Upper lobe of left lung (tissue), 6 donors: ENCODE measurements at regions not wholly inside any gene's neighbourhood (a gene's known extent, or its start where the extent isn't known, plus 50 kb on each side); places are given as distances from the start of the nearest gene placed in this dataset.

Experiments
- ATAC-seq, 2 donors: fragments of 200-7000 bp; cut with Tn5 transposase; one replicate each; pipeline ENCODE4 v1.9.1; 2022; ENCODE audit warnings: mild to moderate bottlenecking in 2 of 2, moderate library complexity in 2 of 2; ENCODE audit not compliant: low FRiP score in 2 of 2
- DNase-seq, 2 donors: peaks; one replicate each; pipeline ENCODE4 v3.0.0-alpha.2; 2019 to 2020
- H3K27ac ChIP-seq, 4 donors: fragments of 200-600 bp; sonication (generic); one replicate each; pipeline ENCODE4 v1.5.1; 2016 to 2019
- H3K27me3 ChIP-seq, 4 donors: fragments of 200-600 bp; sonication (generic); one replicate each; pipeline ENCODE4 v1.5.1; 2017 to 2019
- H3K36me3 ChIP-seq, 4 donors: fragments of 200-600 bp; sonication (generic); one replicate each; pipeline ENCODE4 v1.5.1; 2016 to 2019
- H3K4me1 ChIP-seq, 4 donors: fragments of 200-600 bp; sonication (generic); one replicate each; pipeline ENCODE4 v1.5.1; 2018 to 2019
- H3K4me3 ChIP-seq, 4 donors: fragments of 200-600 bp; sonication (generic); one replicate each; pipeline ENCODE4 v1.5.1; 2017 to 2019; ENCODE audit warnings: mild to moderate bottlenecking in 2 of 4, moderate library complexity in 1 of 4
- H3K9me3 ChIP-seq, 4 donors: fragments of 200-600 bp; sonication (generic); one replicate each; pipeline ENCODE4 v1.5.1; 2018 to 2019
- EP300 ChIP-seq, 4 donors: sonication (generic); formaldehyde crosslinking; IDR thresholded peaks; one replicate each; pipeline ENCODE4 v1.5.1; 2017; ENCODE audit warnings: antibody characterized with exemption in 4 of 4, control low read depth in 2 of 4
- POLR2A ChIP-seq, 4 donors: fragments of 450-650 bp; IDR thresholded peaks; one replicate each; pipeline ENCODE4 v1.5.1; 2016 to 2017; ENCODE audit warnings: antibody characterized with exemption in 4 of 4, mild to moderate bottlenecking in 2 of 4
- POLR2AphosphoS5 ChIP-seq, 2 donors: sonication (generic); formaldehyde crosslinking; IDR thresholded peaks; one replicate each; pipeline ENCODE4 v1.5.1; 2017; ENCODE audit warnings: antibody characterized with exemption in 2 of 2
- WGBS, 2 donors: methylation state at CpG; one replicate each; pipeline ENCODE4 v1.1.5; 2017 to 2018; 5-methylcytosine and 5-hydroxymethylcytosine counted together
- TF ChIP-seq, protein P1 (sequence below), 6 experiments: fragments of 450-650 bp in 4 of 6; fragments of 200-600 bp in 2 of 6; sonication (generic) in 2 of 6; IDR thresholded peaks; one replicate each; pipeline ENCODE4 v1.5.1; 2016 to 2019; ENCODE audit warnings: antibody characterized with exemption in 6 of 6
- donor health status: DM: no; HTN: no; CAD: no; lungs with moderate emphysema.
- donor health status: DM: no; HTN: yes; CAD: no; lungs with severe emphysema.

DNA sequence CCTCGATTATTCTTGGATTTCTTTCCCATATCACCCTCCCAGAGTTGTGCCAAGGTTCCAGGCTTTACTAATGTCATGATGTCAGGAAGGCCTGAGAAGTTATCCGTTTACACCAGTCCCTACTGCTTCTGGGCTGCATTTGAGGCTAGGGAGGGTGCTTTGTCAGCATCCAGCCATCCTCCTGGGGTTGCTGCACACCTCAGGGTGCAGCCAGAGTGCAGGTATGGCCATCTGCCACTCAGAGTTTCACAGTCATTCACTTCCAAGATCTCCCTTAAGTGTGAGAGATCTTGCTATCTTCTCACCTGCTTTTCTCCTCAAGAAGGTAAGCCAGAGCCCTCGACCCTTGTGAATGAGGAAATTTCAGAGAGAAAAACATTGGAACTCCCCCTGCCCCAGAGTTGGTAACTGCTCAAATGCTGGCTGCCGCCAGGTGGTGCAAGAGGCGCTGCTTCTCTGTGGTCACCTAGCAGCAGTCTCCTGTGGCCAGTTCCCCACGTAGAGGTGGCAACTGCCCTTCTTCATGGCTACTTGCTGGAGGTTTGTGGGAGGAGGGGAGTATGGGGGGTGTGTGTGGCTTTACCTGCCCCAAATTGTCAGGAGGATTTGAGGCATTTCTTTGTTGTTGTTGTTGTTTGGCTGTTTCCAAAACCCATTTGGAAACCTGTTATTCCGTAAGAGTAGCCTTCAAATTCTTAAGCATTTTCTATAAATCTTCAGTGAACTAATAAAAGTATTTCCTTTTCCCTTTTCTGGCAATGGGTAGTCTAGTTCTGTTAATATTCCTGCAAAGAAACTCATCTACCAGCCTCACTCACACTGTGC is 259.6 kb upstream of the DMRT1 start:
- H3K4me3 ChIP-seq = no peak overlapping the region
- DNase-seq = peak in 1 of 2 donors; percentile 30
- TF ChIP-seq POLR2AphosphoS5 (IDR thresholded peaks at IDR 0.05) = no peak
- TF ChIP-seq, protein P1, sequence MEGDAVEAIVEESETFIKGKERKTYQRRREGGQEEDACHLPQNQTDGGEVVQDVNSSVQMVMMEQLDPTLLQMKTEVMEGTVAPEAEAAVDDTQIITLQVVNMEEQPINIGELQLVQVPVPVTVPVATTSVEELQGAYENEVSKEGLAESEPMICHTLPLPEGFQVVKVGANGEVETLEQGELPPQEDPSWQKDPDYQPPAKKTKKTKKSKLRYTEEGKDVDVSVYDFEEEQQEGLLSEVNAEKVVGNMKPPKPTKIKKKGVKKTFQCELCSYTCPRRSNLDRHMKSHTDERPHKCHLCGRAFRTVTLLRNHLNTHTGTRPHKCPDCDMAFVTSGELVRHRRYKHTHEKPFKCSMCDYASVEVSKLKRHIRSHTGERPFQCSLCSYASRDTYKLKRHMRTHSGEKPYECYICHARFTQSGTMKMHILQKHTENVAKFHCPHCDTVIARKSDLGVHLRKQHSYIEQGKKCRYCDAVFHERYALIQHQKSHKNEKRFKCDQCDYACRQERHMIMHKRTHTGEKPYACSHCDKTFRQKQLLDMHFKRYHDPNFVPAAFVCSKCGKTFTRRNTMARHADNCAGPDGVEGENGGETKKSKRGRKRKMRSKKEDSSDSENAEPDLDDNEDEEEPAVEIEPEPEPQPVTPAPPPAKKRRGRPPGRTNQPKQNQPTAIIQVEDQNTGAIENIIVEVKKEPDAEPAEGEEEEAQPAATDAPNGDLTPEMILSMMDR (IDR thresholded peaks at IDR 0.05) = peak in 2 of 6 experiments; percentile 18 to 29
- peaks cover 0 to 11% (median 0%) of the 10 kb centered on the region in 4 donors for H3K4me1 ChIP-seq
- ATAC-seq = peak in 1 of 2 donors; percentile 60
- no peaks in the 10 kb centered on the region for H3K9me3 ChIP-seq
- WGBS, 2 donors = 78 to 80% methylated on average over 7 of the region's 7 CpGs
- no peaks in the 10 kb centered on the region for H3K36me3 ChIP-seq
- no peaks in the 10 kb centered on the region for H3K27me3 ChIP-seq
- no peak overlapping the region for H3K27ac ChIP-seq

DNA sequence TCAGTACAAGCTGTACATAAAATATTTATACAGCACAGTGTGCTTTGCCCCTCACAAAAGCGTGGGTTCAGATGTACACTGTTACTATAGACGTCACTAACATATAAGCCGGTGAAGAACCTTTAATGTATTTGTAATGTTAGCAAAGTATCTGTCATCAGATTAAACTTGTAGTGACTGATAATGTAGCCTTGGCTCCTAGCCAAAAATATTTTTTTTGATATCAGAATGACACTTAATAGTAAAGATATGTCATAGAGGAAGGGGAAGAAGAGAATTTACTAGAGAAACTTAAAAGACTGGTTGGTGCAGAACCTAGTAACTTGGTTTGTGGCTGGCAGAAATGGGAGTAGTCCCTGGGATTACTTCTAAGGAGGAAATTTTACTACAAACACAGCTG is 258.7 kb upstream of the DMRT1 start:
- 60 to 63% methylated on average over 3 of the region's 3 CpGs for WGBS, 2 donors
- no peaks in the 10 kb centered on the region for H3K9me3 ChIP-seq
- no peaks in the 10 kb centered on the region for H3K36me3 ChIP-seq
- H3K27ac ChIP-seq = no peak overlapping the region
- ATAC-seq = no peak
- no peak for DNase-seq
- peaks cover 0 to 11% (median 0%) of the 10 kb centered on the region in 4 donors for H3K4me1 ChIP-seq
- TF ChIP-seq, protein P1 (IDR thresholded peaks at IDR 0.05) = no peak
- TF ChIP-seq POLR2AphosphoS5 (IDR thresholded peaks at IDR 0.05) (no peak), EP300 (IDR thresholded peaks at IDR 0.05) (no peak), POLR2A (IDR thresholded peaks at IDR 0.05) (no peak)
- H3K27me3 ChIP-seq = no peaks in the 10 kb centered on the region
- H3K4me3 ChIP-seq = no peak overlapping the region

DNA sequence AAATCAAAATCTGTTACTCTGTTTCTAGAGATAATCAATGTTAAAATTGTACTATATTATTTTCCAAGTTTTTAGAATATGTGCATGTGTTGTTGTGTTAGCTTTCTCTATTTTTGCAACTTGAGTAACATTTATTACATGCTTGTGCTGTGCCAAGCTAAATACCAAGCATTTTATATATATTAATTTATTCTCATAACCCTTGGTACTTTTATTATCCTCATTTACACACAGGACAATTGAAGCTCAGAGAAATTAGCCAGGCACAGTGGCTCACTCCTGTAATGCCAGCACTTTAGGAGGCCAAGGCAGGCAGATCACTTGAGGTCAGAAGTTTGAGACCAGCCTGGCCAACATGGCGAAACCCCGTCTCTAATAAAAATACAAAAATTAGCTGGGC is 254.0 kb upstream of the DMRT1 start:
- Histone ChIP-seq H3K27ac (no peak overlapping the region), H3K4me3 (no peak overlapping the region), H3K9me3 (no peaks in the 10 kb centered on the region), H3K27me3 (no peaks in the 10 kb centered on the region), H3K4me1 (peaks cover 8 to 34% (median 18%) of the 10 kb centered on the region in 4 donors), H3K36me3 (no peaks in the 10 kb centered on the region)
- 90 to 100% methylated on average over 2 of the region's 2 CpGs for WGBS, 2 donors
- DNase-seq = no peak
- TF ChIP-seq, protein P1 (IDR thresholded peaks at IDR 0.05) = no peak
- TF ChIP-seq POLR2A (IDR thresholded peaks at IDR 0.05) = no peak
- TF ChIP-seq EP300 (IDR thresholded peaks at IDR 0.05) = no peak
- no peak for TF ChIP-seq POLR2AphosphoS5 (IDR thresholded peaks at IDR 0.05)
- ATAC-seq = no peak

DNA sequence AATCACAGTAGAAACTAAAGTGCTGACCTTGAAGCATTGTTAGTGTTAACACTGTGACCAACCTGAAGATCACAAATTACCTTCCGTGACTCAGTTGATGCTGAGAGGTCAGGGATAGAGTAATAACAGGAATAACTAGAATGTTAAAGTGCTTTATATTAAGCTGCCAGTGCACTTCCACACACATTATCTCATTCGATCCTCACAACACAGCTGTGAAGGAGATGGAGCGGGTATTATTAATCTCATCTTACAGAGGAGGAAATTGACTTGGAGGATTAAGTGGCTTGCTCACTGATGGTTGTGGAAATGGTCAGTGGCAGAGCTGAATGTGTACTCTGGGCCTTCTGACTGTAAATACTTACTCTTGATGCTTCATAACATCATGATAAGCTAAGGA is 252.5 kb upstream of the DMRT1 start:
- ATAC-seq = no peak
- WGBS, 2 donors = 71 to 84% methylated on average over 3 of the region's 3 CpGs
- peak overlapping the region in 2 of 4 donors; percentile 42 to 45 for H3K27ac ChIP-seq
- no peaks in the 10 kb centered on the region for H3K36me3 ChIP-seq
- H3K9me3 ChIP-seq = no peaks in the 10 kb centered on the region
- peaks cover 8 to 30% (median 18%) of the 10 kb centered on the region in 4 donors for H3K4me1 ChIP-seq
- TF ChIP-seq POLR2A (IDR thresholded peaks at IDR 0.05) = no peak
- TF ChIP-seq, protein P1 (IDR thresholded peaks at IDR 0.05) = no peak
- no peak for TF ChIP-seq POLR2AphosphoS5 (IDR thresholded peaks at IDR 0.05)
- no peak for TF ChIP-seq EP300 (IDR thresholded peaks at IDR 0.05)
- H3K27me3 ChIP-seq = no peaks in the 10 kb centered on the region
- H3K4me3 ChIP-seq = no peak overlapping the region
- no peak for DNase-seq

DNA sequence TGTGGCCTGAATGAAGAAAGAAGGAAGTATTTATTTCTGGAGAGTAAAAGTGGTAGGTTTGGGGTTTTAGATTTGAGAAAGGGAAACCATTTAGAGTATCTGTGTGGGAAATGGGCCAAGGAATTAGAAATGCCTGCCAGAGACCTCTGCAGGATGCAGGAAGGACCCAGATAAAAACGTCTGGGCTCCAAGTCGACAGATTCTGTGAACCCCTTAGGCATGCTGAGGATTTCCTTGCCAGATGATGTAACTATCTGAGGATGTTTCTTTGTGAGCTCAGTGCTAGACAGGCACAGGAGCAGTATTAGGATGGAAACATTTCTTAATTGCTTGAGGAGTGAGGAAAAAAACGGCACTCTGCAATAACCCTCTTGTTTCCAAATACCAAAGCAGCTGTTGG is 251.8 kb upstream of the DMRT1 start:
- peak overlapping the region in 3 of 4 donors; percentile 18 to 45 (median 42) for H3K27ac ChIP-seq
- no peak overlapping the region for H3K4me3 ChIP-seq
- peaks cover 8 to 30% (median 18%) of the 10 kb centered on the region in 4 donors for H3K4me1 ChIP-seq
- H3K9me3 ChIP-seq = no peaks in the 10 kb centered on the region
- no peaks in the 10 kb centered on the region for H3K27me3 ChIP-seq
- WGBS, 2 donors = 2 to 9% methylated on average over 3 of the region's 3 CpGs
- H3K36me3 ChIP-seq = no peaks in the 10 kb centered on the region
- DNase-seq (no peak), ATAC-seq (peak in 1 of 2 donors; percentile 86)
- TF ChIP-seq POLR2AphosphoS5 (IDR thresholded peaks at IDR 0.05) = no peak
- TF ChIP-seq, protein P1 (IDR thresholded peaks at IDR 0.05) = no peak
- TF ChIP-seq POLR2A (IDR thresholded peaks at IDR 0.05) = no peak
